WTC11 (cell line): ENCODE measurements at regions not wholly inside any gene's neighbourhood (a gene's known extent, or its start where the extent isn't known, plus 50 kb on each side); places are given as distances from the start of the nearest gene placed in this dataset.

Source experiments
- ATAC-seq: fragments of 200-7000 bp; cut with Tn5 transposase; 2 replicates; pipeline ENCODE4 v1.10.0; 2021; ENCODE audit warnings: mild to moderate bottlenecking, moderate library complexity
- CTCF ChIA-PET: fragments of 300-600 bp; sonication (Branson Sonifier 250); formaldehyde crosslinking; loops from one replicate; lab custom pipeline; 2021; ENCODE audit warnings: antibody characterized with exemption; lab: Charles Lee
- POLR2A ChIA-PET: fragments of 350-600 bp; sonication (Branson Sonifier 250); formaldehyde crosslinking; loops from one replicate; lab custom pipeline; 2021; ENCODE audit warnings: antibody characterized with exemption; lab: Charles Lee
- DNase-seq: peaks from one replicate; pipeline ENCODE4 v3.0.0; 2021; ENCODE audit warnings: low spot score
- H3K27ac Mint-ChIP-seq: 2 replicates; pipeline ENCODE4 v1.8.0; 2021; ENCODE audit warnings: mixed read lengths
- H3K27me3 Mint-ChIP-seq: 2 replicates; pipeline ENCODE4 v1.8.0; 2021; ENCODE audit warnings: low read depth, mild to moderate bottlenecking, moderate library complexity, mixed read lengths
- H3K36me3 Mint-ChIP-seq: 2 replicates; pipeline ENCODE4 v1.8.0; 2021; ENCODE audit warnings: mixed read lengths
- H3K4me1 Mint-ChIP-seq: 2 replicates; pipeline ENCODE4 v1.8.0; 2022; ENCODE audit warnings: mixed read lengths
- H3K4me3 Mint-ChIP-seq: 2 replicates; pipeline ENCODE4 v1.8.0; 2021; ENCODE audit warnings: mild to moderate bottlenecking, moderate library complexity, mixed read lengths
- H3K9me3 Mint-ChIP-seq: 2 replicates; pipeline ENCODE4 v1.8.0; 2021; ENCODE audit warnings: mixed read lengths
- AFF4 ChIP-seq: sonication (generic); formaldehyde crosslinking; IDR thresholded peaks from 2 replicates; pipeline ENCODE4 v1.8.1; 2023; ENCODE audit warnings: mild to moderate bottlenecking, missing genetic modification reagents, borderline replicate concordance
- ATF2 ChIP-seq: sonication (generic); formaldehyde crosslinking; IDR thresholded peaks from 2 replicates; pipeline ENCODE4 v1.8.1; 2022; ENCODE audit warnings: low read depth, missing genetic modification reagents, borderline replicate concordance
- ATF3 ChIP-seq: sonication (generic); formaldehyde crosslinking; conservative IDR thresholded peaks from 2 replicates; pipeline ENCODE4 v1.8.1; 2022; ENCODE audit warnings: mild to moderate bottlenecking, missing genetic modification reagents
- CBFB ChIP-seq: sonication (generic); formaldehyde crosslinking; IDR thresholded peaks from 2 replicates; pipeline ENCODE4 v1.8.1; 2022; ENCODE audit warnings: mild to moderate bottlenecking, low read depth, missing genetic modification reagents
- CDX4 ChIP-seq: fragments of 250-450 bp; sonication (Bioruptor Pico); IDR thresholded peaks from 2 replicates; pipeline ENCODE4 v1.9.0; 2021; ENCODE audit warnings: moderate library complexity, mild to moderate bottlenecking, inconsistent platforms, borderline replicate concordance
- CREB1 ChIP-seq: sonication (generic); formaldehyde crosslinking; IDR thresholded peaks from 2 replicates; pipeline ENCODE4 v1.8.0; 2023; ENCODE audit warnings: mild to moderate bottlenecking, missing genetic modification reagents
- E2F1 ChIP-seq: sonication (generic); formaldehyde crosslinking; IDR thresholded peaks from 2 replicates; pipeline ENCODE4 v1.8.0; 2022; ENCODE audit warnings: mild to moderate bottlenecking, missing genetic modification reagents
- ERG ChIP-seq: fragments of 250-450 bp; sonication (Bioruptor Pico); IDR thresholded peaks from 2 replicates; pipeline ENCODE4 v1.8.0; 2021; ENCODE audit warnings: mild to moderate bottlenecking
- ETV6 ChIP-seq: sonication (generic); formaldehyde crosslinking; IDR thresholded peaks from 2 replicates; pipeline ENCODE4 v1.8.1; 2022; ENCODE audit warnings: mild to moderate bottlenecking, missing genetic modification reagents
- FOXP1 ChIP-seq: sonication (generic); formaldehyde crosslinking; IDR thresholded peaks from 2 replicates; pipeline ENCODE4 v1.8.0; 2022; ENCODE audit warnings: missing genetic modification reagents, mild to moderate bottlenecking, moderate library complexity, borderline replicate concordance
- GABPB1 ChIP-seq: sonication (generic); formaldehyde crosslinking; IDR thresholded peaks from 2 replicates; pipeline ENCODE4 v1.8.1; 2023; ENCODE audit warnings: mild to moderate bottlenecking, missing genetic modification reagents
- GTF2I ChIP-seq: fragments of 250-450 bp; sonication (Bioruptor Pico); conservative IDR thresholded peaks from 2 replicates; pipeline ENCODE4 v1.4.0; 2021; ENCODE audit warnings: mild to moderate bottlenecking
- IRF2 ChIP-seq: sonication (generic); formaldehyde crosslinking; IDR thresholded peaks from 2 replicates; pipeline ENCODE4 v1.8.0; 2022; ENCODE audit warnings: low read depth, missing genetic modification reagents, borderline replicate concordance
- JAZF1 ChIP-seq: fragments of 250-450 bp; sonication (Bioruptor Pico); IDR thresholded peaks from 2 replicates; pipeline ENCODE4 v1.9.0; 2021; ENCODE audit warnings: moderate library complexity, mild to moderate bottlenecking, inconsistent platforms
- JUN ChIP-seq: sonication (generic); formaldehyde crosslinking; IDR thresholded peaks from 2 replicates; pipeline ENCODE4 v1.8.0; 2023; ENCODE audit warnings: mild to moderate bottlenecking, missing genetic modification reagents
- MXD4 ChIP-seq: fragments of 250-450 bp; sonication (Bioruptor Pico); IDR thresholded peaks from 2 replicates; pipeline ENCODE4 v1.8.0; 2021; ENCODE audit warnings: mild to moderate bottlenecking, moderate library complexity, borderline replicate concordance
- NFYB ChIP-seq: sonication (generic); formaldehyde crosslinking; conservative IDR thresholded peaks from 2 replicates; pipeline ENCODE4 v1.8.0; 2022; ENCODE audit warnings: low read depth, missing genetic modification reagents
- NR1H2 ChIP-seq: sonication (generic); formaldehyde crosslinking; IDR thresholded peaks from 2 replicates; pipeline ENCODE4 v1.9.0; 2021; ENCODE audit warnings: mild to moderate bottlenecking, moderate library complexity, missing genetic modification reagents
- NR3C1 ChIP-seq: sonication (generic); formaldehyde crosslinking; conservative IDR thresholded peaks from 2 replicates; pipeline ENCODE4 v1.8.1; 2023; ENCODE audit warnings: low read depth, mild to moderate bottlenecking, missing genetic modification reagents
- RELA ChIP-seq: sonication (generic); formaldehyde crosslinking; IDR thresholded peaks from 2 replicates; pipeline ENCODE4 v1.8.1; 2022; ENCODE audit warnings: missing genetic modification reagents, mild to moderate bottlenecking, borderline replicate concordance
- SMAD3 ChIP-seq: sonication (generic); formaldehyde crosslinking; IDR thresholded peaks from 2 replicates; pipeline ENCODE4 v1.8.0; 2022; ENCODE audit warnings: missing genetic modification reagents, mild to moderate bottlenecking, borderline replicate concordance
- TEAD1 ChIP-seq: sonication (generic); formaldehyde crosslinking; IDR thresholded peaks from 2 replicates; pipeline ENCODE4 v1.8.0; 2022; ENCODE audit warnings: mild to moderate bottlenecking, missing genetic modification reagents
- ZMAT4 ChIP-seq: fragments of 250-450 bp; sonication (Bioruptor Pico); IDR thresholded peaks from 2 replicates; pipeline ENCODE4 v1.9.0; 2021; ENCODE audit warnings: mild to moderate bottlenecking
- ZNF263 ChIP-seq: sonication (generic); formaldehyde crosslinking; IDR thresholded peaks from 2 replicates; pipeline ENCODE4 v1.8.1; 2022; ENCODE audit warnings: low read depth, mild to moderate bottlenecking, moderate library complexity, missing genetic modification reagents
- ZNF396 ChIP-seq: fragments of 250-450 bp; sonication (Bioruptor Pico); IDR thresholded peaks from 2 replicates; pipeline ENCODE4 v1.8.0; 2021; ENCODE audit warnings: mild to moderate bottlenecking, moderate library complexity, borderline replicate concordance

GRCh38 chr5:125171641-125172040 lies 425.2 kb upstream of the ZNF608 start:
- ChIA-PET CTCF (no interaction called here), POLR2A (no interaction called here)
- no peak overlapping the region for H3K27ac Mint-ChIP-seq
- H3K4me1 Mint-ChIP-seq = peaks cover 14% of the 10 kb centered on the region
- peaks cover 3% of the 10 kb centered on the region; the same call in 1 of the 2 replicates for H3K27me3 Mint-ChIP-seq
- H3K36me3 Mint-ChIP-seq = peaks cover 15% of the 10 kb centered on the region
- no peak for TF ChIP-seq MXD4 (CRISPR knock-in tag)
- TF ChIP-seq FOXP1 = no peak
- TF ChIP-seq ETV6 (CRISPR knock-in tag) = no peak
- no peak for TF ChIP-seq JAZF1 (CRISPR knock-in tag)
- no peak for TF ChIP-seq JUN (CRISPR knock-in tag)
- no peak for TF ChIP-seq CBFB (CRISPR knock-in tag)
- no peak for TF ChIP-seq AFF4
- TF ChIP-seq NR3C1 (CRISPR knock-in tag) = no peak
- no peak for TF ChIP-seq ZMAT4 (CRISPR knock-in tag)
- no peak for TF ChIP-seq E2F1 (CRISPR knock-in tag)
- no peak for TF ChIP-seq IRF2 (CRISPR knock-in tag)
- TF ChIP-seq ZNF396 (CRISPR knock-in tag) = no peak
- no peak for TF ChIP-seq SMAD3 (CRISPR knock-in tag)
- no peak for TF ChIP-seq TEAD1
- no peak for TF ChIP-seq CREB1 (CRISPR knock-in tag)
- TF ChIP-seq ERG (CRISPR knock-in tag) = no peak
- no peak for TF ChIP-seq CDX4 (CRISPR knock-in tag)
- TF ChIP-seq ATF3 (CRISPR knock-in tag) = no peak
- ATAC-seq = no peak
- DNase-seq = no peak
- peaks cover 17% of the 10 kb centered on the region for H3K9me3 Mint-ChIP-seq
- no peak overlapping the region for H3K4me3 Mint-ChIP-seq

- DNase-seq (no peak), ATAC-seq (no peak)
- Mint-ChIP-seq H3K27me3 (no peaks in the 10 kb centered on the region; the same call in 1 of the 2 replicates), H3K27ac (no peak overlapping the region), H3K4me1 (peaks cover 24% of the 10 kb centered on the region), H3K4me3 (no peak overlapping the region), H3K36me3 (peaks cover 8% of the 10 kb centered on the region), H3K9me3 (peaks cover 9% of the 10 kb centered on the region)
- ChIA-PET CTCF (no interaction called here), POLR2A (no interaction called here)
- no peak for TF ChIP-seq GTF2I (CRISPR knock-in tag)
- TF ChIP-seq E2F1 (CRISPR knock-in tag) = no peak
- TF ChIP-seq ZNF263 (CRISPR knock-in tag) = no peak
- TF ChIP-seq GABPB1 = no peak
- no peak for TF ChIP-seq RELA (CRISPR knock-in tag)
- TF ChIP-seq NR1H2 (CRISPR knock-in tag) = no peak
- no peak for TF ChIP-seq NFYB (CRISPR knock-in tag)
- no peak for TF ChIP-seq IRF2 (CRISPR knock-in tag)
- TF ChIP-seq ATF2 (CRISPR knock-in tag) = no peak
- no peak for TF ChIP-seq ZNF396 (CRISPR knock-in tag)
Observed at GRCh38 chr5:125175348-125176004, 429.0 kb upstream of the ZNF608 start.
